ENCODE measurements at regions not wholly inside any gene's neighbourhood (a gene's known extent, or its start where the extent isn't known, plus 50 kb on each side); places are given as distances from the start of the nearest gene placed in this dataset.

GRCh38 chr21:43287795-43288755 lies 119.3 kb downstream of the CRYAA start:
- Histone ChIP-seq H3K79me2 (ENCODE audit: insufficient read depth) (no peaks in the 10 kb centered on the region), H4K20me1 (ENCODE audit: insufficient read depth) (no peaks in the 10 kb centered on the region), H3K9me2 (no peaks in the 10 kb centered on the region), H3K27ac (ENCODE audit: low read depth in 2 of 2, low read length in 1 of 2) (no peak overlapping the region), H3K9ac (no peak overlapping the region), H3K9me3 (no peaks in the 10 kb centered on the region), H3K27me3 (ENCODE audit: insufficient read depth) (no peaks in the 10 kb centered on the region), H3F3A (replicated peaks; ENCODE audit: insufficient read depth) (no peaks in the 10 kb centered on the region), H2AFZ (ENCODE audit: low read depth) (no peak overlapping the region), H3K4me1 (ENCODE audit: control insufficient read depth in 1 of 2, insufficient read depth in 2 of 2, low read depth in 1 of 2, low read length in 1 of 2) (peaks cover 0 to 10% of the 10 kb centered on the region in 2 experiments; a peak in 1 of 4 replicates), H3K4me3 (ENCODE audit: low read depth in 2 of 2, low read length in 1 of 2) (no peak overlapping the region), H3K36me3 (replicated peaks in 1 of 2; ENCODE audit: control insufficient read depth in 1 of 2, insufficient read depth in 2 of 2, low read length in 1 of 2) (no peaks in the 10 kb centered on the region), H3K4me2 (no peak overlapping the region)
- TF ChIP-seq ELF1 (IDR thresholded peaks at IDR 0.05), result no peak
- TF ChIP-seq GABPA (IDR thresholded peaks at IDR 0.05; ENCODE audit: low read depth), result no peak
- no peak for TF ChIP-seq EP300 (IDR thresholded peaks at IDR 0.05; ENCODE audit: borderline replicate concordance in 1 of 2, low read depth in 1 of 2, low read length in 1 of 2)
- TF ChIP-seq GATA2 (CRISPR knock-in tag; IDR thresholded peaks at IDR 0.05), result no peak
- no peak for TF ChIP-seq RFX5 (IDR thresholded peaks at IDR 0.05; ENCODE audit: low read length)
- TF ChIP-seq RXRA (IDR thresholded peaks at IDR 0.05; ENCODE audit: borderline replicate concordance, low read depth), result no peak
- no peak for TF ChIP-seq MEF2A (IDR thresholded peaks at IDR 0.05; ENCODE audit: borderline replicate concordance, low read depth)
- no peak for TF ChIP-seq POLR2AphosphoS5 (IDR thresholded peaks at IDR 0.05; ENCODE audit: low read depth, low read length)
- TF ChIP-seq SIN3A (IDR thresholded peaks at IDR 0.05; ENCODE audit: borderline replicate concordance, low read depth, low read length), result no peak
- TF ChIP-seq EZH2phosphoT487 (IDR thresholded peaks at IDR 0.05; ENCODE audit: borderline replicate concordance, low read depth), result no peak
- TF ChIP-seq TEAD4 (IDR thresholded peaks at IDR 0.05; ENCODE audit: borderline replicate concordance, insufficient read depth), result no peak
- no peak for TF ChIP-seq PBX3 (IDR thresholded peaks at IDR 0.05)
- TF ChIP-seq FOXJ3 (CRISPR knock-in tag; IDR thresholded peaks at IDR 0.05), result no peak
- no peak for TF ChIP-seq RCOR1 (IDR thresholded peaks at IDR 0.05; ENCODE audit: low read length)
- no peak for TF ChIP-seq NRF1 (IDR thresholded peaks at IDR 0.05; ENCODE audit: low read depth, low read length)
- TF ChIP-seq CTCF (IDR thresholded peaks at IDR 0.05), result no peak
- TF ChIP-seq RAD21 (IDR thresholded peaks at IDR 0.05; ENCODE audit: low read length), result no peak
- no peak for TF ChIP-seq SMC3 (IDR thresholded peaks at IDR 0.05; ENCODE audit: low read depth, low read length)
- no peak for TF ChIP-seq TCF12 (IDR thresholded peaks at IDR 0.05)
- TF ChIP-seq FOXM1 (IDR thresholded peaks at IDR 0.05; ENCODE audit: low read depth), result no peak
- 63% methylated on average over 19 of the region's 22 CpGs for WGBS (ENCODE audit: low lambda C conversion rate)
- CTCF ChIA-PET, result interaction anchor here (0.9 to 1.2 kb wide), 3 partner anchors 8 to 20 kb away, joined by 3 to 4 read pairs (median 3); no protein-coding TSS in a partner anchor
- DNase-seq, result no peak
- POLR2A ChIA-PET, result no interaction called here

Measured in SK-N-SH (cell line).